ENCODE measurements at regions not wholly inside any gene's neighbourhood (a gene's known extent, or its start where the extent isn't known, plus 50 kb on each side); places are given as distances from the start of the nearest gene placed in this dataset.

DNA sequence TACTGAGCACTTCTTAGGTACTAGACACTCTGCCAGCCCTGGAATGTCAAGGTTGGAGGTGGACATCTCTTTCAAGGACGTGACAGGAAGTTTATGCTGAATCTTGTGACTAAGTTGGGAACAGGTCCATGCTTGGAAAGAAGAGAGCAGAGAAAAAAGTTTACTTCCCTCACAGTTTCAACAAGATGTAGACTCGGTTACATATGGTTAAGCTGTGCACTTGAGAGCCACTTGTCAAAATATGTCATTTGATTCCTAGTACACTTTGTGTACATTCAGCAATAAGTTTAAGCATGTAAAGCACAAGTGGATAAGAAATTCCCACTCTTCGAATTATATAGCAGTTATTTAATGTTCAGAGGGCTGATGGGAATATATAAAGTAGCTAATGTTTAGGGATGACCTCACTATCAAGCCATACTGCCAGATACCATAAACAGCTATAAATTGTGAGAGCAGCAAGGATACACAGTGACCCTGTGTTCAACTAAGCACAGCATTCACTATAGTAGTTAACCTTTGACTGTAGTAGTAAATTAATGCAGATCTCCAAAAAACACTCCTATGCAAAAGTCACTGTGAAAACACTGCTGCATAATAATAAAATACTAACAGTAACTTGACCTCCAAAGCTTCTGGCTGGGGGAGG, 1944.6 kb upstream of the WWC1 start:
- H3K27me3 ChIP-seq: no peaks in the 10 kb centered on the region
- no peaks in the 10 kb centered on the region for H3K9me3 ChIP-seq
- no peaks in the 10 kb centered on the region for H3K36me3 ChIP-seq
- no peaks in the 10 kb centered on the region for H3K4me1 ChIP-seq
- no peak overlapping the region for H3K27ac ChIP-seq
- no peak overlapping the region for H3K4me3 ChIP-seq
- no peak for DNase-seq (ENCODE audit: low spot score)
- TF ChIP-seq, protein P1, sequence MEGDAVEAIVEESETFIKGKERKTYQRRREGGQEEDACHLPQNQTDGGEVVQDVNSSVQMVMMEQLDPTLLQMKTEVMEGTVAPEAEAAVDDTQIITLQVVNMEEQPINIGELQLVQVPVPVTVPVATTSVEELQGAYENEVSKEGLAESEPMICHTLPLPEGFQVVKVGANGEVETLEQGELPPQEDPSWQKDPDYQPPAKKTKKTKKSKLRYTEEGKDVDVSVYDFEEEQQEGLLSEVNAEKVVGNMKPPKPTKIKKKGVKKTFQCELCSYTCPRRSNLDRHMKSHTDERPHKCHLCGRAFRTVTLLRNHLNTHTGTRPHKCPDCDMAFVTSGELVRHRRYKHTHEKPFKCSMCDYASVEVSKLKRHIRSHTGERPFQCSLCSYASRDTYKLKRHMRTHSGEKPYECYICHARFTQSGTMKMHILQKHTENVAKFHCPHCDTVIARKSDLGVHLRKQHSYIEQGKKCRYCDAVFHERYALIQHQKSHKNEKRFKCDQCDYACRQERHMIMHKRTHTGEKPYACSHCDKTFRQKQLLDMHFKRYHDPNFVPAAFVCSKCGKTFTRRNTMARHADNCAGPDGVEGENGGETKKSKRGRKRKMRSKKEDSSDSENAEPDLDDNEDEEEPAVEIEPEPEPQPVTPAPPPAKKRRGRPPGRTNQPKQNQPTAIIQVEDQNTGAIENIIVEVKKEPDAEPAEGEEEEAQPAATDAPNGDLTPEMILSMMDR (IDR thresholded peaks at IDR 0.05): no peak

DNA sequence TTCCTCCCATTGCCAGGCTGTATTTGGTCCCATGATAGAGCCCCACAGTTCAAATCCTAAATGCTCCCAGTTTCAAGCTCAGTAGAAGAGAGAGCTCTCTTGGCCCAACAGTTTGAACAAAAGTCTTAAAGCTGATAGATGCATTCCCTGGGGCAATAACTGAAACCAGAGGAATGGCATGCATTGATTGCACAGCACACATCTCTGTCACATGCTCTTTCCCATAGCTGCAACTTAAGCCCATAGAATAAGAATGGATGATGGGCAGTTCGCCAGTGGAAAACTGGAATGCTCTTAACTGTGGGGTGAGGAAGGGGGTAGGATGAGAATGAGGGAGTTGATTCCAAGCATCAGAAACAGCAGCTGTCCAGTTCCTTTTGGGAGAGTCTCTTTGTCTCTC, 1942.4 kb upstream of the WWC1 start:
- no peak for DNase-seq (ENCODE audit: low spot score)
- H3K4me3 ChIP-seq: no peak overlapping the region
- no peaks in the 10 kb centered on the region for H3K36me3 ChIP-seq
- no peaks in the 10 kb centered on the region for H3K4me1 ChIP-seq
- H3K27me3 ChIP-seq: no peaks in the 10 kb centered on the region
- no peak overlapping the region for H3K27ac ChIP-seq
- no peaks in the 10 kb centered on the region for H3K9me3 ChIP-seq
- TF ChIP-seq, protein P1 (IDR thresholded peaks at IDR 0.05): no peak

DNA sequence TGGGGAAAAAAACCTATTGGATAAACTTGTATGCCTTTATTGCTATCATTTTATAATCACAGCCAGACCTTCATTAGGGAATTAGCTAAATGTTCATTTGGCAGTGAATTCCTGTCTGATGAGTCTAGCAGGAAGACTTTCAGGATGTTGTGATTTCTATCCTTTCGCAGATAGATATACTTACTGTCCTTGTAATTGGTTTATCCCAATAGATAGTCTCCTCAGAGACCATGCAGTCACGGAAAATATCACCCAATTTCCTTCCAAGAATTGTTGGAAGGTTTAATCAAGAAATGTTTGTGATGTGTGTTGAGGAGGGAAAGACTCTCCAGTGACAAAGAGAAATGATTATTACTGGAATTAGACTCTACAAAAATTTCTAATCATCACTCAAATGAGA, 1937.9 kb upstream of the WWC1 start:
- no peaks in the 10 kb centered on the region for H3K36me3 ChIP-seq
- no peak overlapping the region for H3K4me3 ChIP-seq
- TF ChIP-seq, protein P1 (IDR thresholded peaks at IDR 0.05): no peak
- DNase-seq (ENCODE audit: low spot score): no peak
- H3K27ac ChIP-seq: no peak overlapping the region
- H3K9me3 ChIP-seq: no peaks in the 10 kb centered on the region
- H3K4me1 ChIP-seq: no peaks in the 10 kb centered on the region
- no peaks in the 10 kb centered on the region for H3K27me3 ChIP-seq

DNA sequence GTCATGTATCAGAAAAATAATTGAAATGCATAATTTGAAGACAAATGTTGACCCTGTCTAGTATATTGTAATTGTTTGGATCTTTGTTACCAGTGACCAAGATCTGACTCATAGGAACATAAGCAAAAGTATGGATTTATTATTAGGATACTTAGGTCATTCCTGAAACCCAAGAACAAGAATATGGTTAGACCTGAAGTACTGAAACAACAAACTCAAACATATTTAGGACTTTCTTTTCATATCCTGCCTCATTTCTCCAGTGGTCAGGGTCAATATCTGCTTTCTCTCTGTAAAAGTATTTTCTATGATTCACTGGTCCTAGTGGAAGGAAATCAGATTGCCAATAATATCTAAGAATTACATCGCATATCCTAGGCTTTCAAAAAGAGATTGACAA, 1937.1 kb upstream of the WWC1 start:
- Histone ChIP-seq H3K27ac (no peak overlapping the region), H3K27me3 (no peaks in the 10 kb centered on the region), H3K36me3 (no peaks in the 10 kb centered on the region), H3K4me3 (no peak overlapping the region), H3K4me1 (no peaks in the 10 kb centered on the region), H3K9me3 (no peaks in the 10 kb centered on the region)
- DNase-seq (ENCODE audit: low spot score): no peak
- TF ChIP-seq, protein P1 (IDR thresholded peaks at IDR 0.05): no peak

DNA sequence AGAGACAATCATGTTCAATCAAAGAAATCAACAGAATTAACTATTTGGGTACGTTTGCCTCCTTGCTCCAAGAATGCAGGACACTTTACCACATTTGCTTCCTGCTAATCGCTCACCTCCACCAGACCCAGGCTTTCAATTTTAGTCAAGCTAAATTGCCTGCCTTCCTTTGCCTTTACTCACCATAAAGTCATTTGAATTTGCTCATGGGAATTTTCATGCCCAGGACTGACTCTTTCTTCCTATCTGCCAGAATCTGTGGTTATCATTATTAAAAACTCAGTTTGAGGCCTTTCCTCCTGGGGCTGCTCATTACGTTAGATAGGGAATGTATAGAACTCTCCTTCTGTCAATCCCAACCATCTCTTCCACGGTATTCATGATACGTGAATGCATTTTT, 1935.3 kb upstream of the WWC1 start:
- TF ChIP-seq, protein P1 (IDR thresholded peaks at IDR 0.05): no peak
- no peak for DNase-seq (ENCODE audit: low spot score)
- H3K4me3 ChIP-seq: no peak overlapping the region
- no peaks in the 10 kb centered on the region for H3K27me3 ChIP-seq
- H3K9me3 ChIP-seq: no peaks in the 10 kb centered on the region
- H3K27ac ChIP-seq: no peak overlapping the region
- no peaks in the 10 kb centered on the region for H3K4me1 ChIP-seq
- no peaks in the 10 kb centered on the region for H3K36me3 ChIP-seq
